HG02610 (cell line): ENCODE measurements at regions not wholly inside any gene's neighbourhood (a gene's known extent, or its start where the extent isn't known, plus 50 kb on each side); places are given as distances from the start of the nearest gene placed in this dataset.
A peak's percentile ranks its signal among the peaks of the same experiment; 100 is the strongest.

ENCODE experiments used
- ATAC-seq: cut with Tn5 transposase; IDR thresholded peaks from one replicate; pipeline ENCODE4 v1.9.1; 2021; ENCODE audit warnings: mild to moderate bottlenecking, moderate library complexity; ENCODE audit not compliant: unreplicated experiment

DNA sequence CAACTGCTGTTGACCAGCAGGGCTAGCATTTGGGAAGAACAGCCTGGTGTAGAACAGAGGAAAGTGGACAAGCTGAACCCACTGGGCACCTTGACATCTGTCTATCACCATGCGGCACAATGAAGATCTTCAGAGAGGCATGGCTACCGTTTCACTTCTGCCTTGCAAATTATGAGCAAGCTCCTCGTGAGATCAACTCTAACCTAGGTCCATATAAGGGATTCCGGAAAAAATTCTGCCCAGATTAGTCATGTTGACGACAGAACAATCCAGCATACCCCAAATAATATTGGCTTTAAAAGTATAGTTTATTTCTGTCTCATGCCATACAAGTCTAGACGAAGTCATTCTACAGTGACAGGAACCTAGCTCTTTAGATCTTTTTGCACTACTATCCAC lies 91.6 kb upstream of the ATF7IP start:
- no peak for ATAC-seq

DNA sequence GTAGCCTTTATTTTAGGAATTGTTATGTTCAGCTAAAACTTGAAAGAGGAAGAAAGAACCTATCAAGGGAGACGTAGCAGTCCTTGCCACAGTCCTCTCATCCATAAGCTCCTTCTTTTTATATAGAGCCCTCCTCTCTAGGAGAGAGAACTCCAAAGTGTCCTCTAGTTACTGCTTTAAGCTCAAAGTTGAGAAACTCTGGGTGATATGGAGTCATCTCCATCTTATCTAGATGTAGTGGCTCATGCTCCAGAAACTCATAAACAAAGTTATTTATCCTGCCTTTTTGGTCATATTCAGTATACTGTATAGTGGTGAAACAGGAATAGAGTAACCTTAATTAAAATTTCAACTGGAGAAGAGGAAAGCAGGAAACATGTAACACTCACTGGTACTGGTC lies 90.4 kb upstream of the ATF7IP start:
- ATAC-seq, result no peak

DNA sequence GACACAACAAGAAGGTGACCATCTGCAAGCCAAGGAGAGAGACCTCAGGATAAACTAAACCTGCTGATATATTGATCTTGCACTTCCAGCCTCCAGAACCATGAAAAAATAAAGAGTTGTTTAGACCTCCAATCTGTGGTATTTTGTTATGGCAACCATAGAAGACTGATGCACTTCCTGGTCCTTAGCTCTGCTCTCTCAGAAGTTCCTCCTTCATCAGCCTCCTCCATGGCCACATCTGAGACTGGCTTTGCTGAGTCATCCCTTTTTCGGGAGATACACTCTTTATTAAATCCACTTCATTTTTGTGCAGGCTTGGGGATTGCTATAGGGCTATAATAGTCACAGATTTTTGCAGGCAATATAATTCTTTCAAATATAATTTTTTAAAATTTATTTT lies 89.6 kb upstream of the ATF7IP start:
- ATAC-seq, result no peak

DNA sequence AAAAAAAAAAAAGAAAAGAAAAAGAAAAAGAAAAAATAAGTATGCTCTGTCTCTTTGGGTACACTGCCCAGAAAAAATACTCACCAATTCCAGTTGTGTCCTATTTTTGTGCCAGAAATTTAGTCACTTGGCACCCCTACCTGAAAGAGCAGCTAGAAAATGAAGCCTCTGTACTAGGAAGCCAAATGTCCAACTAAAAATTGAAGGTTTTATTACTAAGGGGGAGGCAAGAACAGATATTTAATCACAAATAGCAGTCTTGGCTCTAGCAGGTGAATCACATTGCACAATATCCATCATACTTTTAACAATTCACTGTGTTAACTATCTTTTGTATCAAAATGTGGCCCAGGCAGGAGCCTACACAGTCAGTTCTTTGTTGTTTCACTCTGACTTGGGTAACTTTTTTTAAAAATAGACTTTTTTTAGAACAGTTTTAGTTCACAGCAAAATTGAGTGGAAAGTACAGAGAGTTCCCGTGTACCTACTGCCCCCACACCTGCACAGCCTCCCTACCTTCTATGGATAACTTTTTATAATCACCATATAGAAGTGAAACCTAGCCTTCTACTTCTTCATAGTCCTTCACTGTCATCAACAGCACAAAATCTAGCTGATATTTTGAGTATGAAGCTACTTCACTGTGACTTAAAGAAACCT lies 87.1 kb upstream of the ATF7IP start:
- peak; percentile 58 for ATAC-seq

DNA sequence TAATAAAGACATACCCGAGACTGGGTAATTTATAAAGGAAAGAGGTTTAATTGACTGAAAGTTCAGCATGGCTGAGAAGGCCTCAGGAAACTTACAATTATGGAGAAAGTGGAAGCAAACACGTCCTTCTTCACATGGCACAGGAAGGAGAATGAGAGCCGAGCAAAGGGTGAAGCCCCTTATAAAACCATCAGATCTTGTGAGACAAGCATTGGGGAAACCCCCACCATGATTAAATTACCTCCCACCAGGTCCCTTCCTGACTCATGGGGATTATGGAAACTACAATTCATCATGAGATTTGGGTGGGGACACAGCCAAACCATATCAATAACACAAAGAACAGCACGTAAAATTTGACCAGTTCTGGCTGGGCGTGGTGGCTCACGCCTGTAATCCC lies 85.6 kb upstream of the ATF7IP start:
- ATAC-seq, result no peak

DNA sequence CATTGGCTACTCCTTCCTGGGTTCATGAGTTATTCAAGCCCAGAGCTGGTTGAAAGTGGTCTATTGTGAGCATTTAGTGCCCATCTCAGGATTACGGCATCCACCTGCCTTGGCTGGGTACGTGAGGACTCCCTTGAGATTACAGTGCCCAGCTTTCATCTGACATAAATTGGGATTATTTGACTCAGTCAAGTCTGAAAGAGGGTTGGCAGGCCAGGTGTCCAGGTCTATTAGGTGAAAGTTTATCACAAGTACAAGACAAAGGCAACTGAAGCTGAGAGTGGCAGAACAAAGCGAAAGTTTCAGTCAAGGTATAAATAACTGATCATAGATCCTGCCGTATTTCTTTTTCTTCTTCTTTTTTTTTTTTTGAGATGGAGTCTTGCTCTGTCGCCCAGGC lies 84.6 kb upstream of the ATF7IP start:
- no peak for ATAC-seq

DNA sequence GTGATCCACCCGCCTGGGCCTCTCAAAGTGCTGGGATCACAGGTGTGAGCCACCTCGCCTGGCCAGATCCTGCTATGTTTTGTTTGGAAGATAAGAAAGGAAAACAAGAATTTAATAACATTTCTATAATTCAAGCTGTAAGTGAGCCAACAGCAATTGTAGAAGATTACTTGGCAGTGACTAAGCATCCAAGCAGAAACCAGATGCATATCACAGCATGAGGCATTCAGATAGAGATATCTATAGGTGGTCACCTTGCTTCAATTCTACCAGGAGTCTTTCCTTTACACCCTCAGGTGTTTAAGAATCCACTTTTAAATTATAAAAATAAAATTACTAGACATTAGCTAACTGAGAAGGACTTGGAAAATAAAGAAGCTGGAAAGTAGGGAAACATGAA lies 83.9 kb upstream of the ATF7IP start:
- no peak for ATAC-seq

DNA sequence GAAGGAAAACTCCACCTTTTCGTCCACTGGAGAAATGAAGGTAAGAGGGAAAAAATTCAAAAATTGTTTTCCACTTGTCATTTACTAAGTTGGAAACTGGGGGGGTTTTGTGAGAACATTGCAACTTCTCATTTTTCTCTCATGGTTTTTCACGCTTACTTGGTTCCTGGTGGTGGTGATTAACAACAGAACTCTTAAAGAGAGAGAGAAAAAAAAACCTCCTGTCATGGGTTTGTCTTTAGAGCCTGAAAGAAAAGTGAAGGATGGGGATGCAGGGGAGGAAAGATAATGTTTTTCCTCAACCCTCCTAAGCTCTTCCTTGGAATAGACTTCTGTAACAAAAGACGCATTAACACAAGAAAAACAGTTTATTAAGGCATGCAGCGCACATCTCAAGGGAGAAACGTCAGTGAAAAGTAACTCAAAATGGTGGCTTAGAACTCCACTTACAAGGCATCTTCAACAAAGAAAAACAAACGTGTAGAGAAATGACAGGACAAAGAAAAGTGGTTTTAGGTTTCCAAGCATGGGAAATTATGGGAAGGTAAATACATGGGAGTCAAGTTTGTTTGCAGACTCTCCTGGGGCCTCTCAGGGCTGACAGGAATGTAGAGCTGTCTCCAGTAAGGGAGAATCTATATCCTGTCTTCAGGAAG lies 81.9 kb upstream of the ATF7IP start:
- ATAC-seq, result peak; percentile 64

DNA sequence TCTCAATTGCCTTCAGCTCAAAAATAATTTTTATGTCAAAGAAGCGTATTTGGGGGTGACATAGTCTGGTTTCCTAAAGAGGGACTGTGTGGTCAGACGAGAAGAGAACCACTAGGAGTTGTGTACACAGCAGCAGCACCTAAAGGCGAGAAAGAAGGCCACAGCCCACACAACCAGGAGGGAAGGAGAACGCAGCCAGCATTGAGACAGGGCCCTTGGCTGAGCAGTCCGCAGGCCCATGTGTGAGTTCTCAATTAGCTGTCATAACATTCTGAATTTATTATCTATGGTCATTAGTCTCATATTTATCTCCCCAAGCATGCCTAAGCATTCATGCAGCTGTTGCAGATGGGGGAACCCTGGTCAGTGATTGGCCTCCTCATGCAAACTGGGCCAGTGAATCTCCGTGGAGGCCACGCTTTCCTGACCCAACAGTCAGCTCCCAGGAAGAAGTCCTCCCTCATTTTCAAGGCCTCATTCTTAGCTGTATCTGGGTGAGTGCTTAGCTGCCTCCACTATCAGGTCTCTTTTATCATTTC lies 81.2 kb upstream of the ATF7IP start:
- ATAC-seq, result peak; percentile 63

DNA sequence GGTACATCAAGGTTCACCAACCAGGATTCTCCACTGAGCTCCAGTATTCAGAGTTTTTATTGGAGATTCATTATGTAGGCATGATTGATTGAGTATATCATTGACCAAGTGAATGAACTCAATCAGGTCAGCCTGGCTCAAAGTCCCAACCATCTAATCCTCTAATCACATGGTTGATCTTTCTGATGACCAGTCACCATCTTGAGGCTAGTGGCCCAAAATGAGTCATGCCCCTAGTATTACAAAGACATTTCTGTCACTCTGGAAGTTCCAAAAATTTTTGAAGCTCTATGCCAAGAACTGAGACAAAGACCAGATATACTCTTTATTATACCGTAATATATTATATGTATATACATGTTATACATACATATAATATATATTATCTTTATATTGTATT lies 75.9 kb upstream of the ATF7IP start:
- no peak for ATAC-seq

DNA sequence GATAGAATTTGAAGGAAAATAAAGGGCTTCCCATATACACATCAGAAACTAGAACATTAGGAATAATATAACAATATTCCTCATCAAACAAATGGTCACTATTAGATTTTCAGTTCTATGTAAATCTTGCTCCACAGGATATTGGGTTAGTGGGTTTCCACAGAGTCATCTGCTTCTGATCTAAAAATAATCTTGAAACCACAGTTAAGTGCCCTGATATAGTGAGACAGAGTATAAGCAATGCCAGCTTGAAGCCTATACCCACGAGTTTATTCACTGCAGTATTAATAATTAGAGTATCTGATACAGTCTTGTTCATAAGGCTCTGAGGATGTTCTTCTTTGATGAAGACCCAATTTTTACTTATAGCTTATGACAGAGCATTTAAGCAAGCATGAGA lies 74.5 kb upstream of the ATF7IP start:
- ATAC-seq, result no peak

DNA sequence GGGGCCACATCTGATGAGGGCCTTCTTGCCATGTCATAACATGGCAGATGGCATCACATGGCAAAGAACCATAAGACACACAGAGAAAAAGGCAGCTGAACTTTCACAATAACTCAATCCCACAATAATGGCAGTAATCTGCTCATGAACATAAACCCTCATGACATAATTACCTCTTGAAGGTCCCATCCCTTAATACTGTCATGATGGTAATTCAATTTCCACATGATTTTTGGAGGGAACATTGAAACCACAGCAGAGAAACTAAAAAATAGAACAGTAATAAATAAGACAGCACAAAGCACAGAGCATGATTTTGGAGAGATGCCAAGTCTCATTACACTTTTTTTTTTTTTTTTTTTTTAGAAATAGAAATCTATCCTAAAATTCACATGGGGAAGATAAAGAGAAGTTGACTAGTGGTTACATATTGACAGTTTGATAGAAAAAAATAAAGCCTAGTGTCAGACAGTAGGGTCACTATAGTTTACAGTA lies 61.8 kb upstream of the ATF7IP start:
- no peak for ATAC-seq

DNA sequence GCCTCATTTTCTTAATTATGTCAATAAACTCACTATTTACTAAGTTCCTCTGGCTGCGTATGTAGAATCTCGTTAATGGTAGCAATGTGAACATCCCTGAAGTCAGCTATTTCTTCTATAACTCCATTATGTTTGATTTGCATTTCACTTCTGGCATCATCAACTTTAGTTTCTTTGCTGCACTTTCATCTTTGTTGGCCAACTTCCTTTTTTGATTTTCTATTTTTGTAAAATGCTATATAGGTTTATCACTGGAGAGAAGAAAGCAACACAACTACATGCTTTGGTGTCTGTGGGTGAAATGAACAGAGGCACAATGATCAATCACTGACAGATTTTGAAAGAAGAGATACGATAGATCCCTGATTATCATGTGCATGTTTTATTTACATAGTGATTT lies 58.5 kb upstream of the ATF7IP start:
- ATAC-seq, result no peak

DNA sequence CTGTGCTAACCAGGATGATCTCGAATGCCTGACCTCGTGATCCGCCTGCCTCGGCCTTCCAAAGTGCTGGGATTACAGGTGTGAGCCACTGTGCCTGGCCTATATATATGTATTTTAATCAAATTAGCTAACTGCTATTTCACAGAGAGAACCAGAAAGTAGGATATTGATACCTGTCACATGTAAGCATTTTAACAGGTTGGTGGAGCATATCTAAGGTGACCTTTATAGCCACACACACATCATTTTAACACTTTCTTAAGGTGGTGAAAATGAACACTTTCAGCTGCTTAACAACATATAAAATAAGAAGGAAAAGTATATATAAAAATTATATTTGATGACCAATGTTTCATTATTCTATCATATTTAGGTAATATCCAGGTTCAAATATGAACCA lies 57.0 kb upstream of the ATF7IP start:
- no peak for ATAC-seq

DNA sequence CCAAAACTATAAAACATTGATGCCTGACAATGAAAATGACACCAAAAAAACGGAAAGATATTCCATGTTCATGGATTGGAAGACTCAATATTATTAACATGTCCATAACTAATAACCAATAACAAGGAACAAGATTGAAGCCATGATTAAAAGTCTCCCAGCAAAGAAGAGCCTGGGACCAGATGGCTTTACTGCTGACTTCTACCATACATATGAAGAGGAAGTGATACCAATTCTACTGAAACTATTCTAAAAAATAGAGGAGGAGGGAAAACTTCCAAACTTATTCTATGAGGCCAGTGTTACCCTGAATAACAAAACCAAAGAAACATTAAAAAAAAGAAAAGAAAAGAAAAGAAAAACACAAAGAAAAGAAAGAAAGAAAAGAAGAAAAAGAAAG lies 54.6 kb upstream of the ATF7IP start:
- ATAC-seq, result no peak

DNA sequence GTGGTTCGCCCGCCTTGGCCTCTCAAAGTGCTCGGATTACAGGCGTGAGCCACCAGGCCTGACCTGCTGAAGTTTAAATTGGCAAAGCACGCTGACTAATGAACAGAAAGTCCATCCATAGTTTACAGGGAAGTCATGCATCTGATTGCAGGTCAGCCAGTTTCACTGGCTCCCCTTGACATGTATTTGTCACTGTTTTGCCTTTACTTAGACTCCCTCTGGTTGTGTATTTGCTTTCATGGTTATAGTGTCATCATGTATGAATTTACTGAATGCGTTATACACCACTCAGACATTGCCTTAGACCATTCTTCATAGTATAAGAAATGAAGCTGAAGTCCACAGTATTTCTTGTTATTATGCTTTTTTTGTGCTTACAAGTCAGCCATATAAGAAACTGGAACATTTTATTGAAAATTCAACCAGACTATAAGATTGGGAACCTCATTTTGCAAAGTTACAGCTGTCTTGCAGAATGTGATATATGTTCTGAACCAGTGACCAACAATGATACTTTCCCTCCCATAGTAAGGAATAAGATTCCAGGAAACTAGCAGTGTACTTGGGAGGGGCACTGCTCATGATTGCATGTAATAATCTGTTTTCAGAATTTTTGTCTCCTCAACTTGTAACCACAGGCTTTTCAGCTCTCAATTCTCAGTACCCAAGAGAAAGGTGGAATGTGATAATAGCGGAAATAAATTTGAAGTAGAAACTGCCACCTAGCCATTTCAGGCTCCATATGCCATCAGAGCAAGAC lies 51.9 kb upstream of the ATF7IP start:
- no peak for ATAC-seq

DNA sequence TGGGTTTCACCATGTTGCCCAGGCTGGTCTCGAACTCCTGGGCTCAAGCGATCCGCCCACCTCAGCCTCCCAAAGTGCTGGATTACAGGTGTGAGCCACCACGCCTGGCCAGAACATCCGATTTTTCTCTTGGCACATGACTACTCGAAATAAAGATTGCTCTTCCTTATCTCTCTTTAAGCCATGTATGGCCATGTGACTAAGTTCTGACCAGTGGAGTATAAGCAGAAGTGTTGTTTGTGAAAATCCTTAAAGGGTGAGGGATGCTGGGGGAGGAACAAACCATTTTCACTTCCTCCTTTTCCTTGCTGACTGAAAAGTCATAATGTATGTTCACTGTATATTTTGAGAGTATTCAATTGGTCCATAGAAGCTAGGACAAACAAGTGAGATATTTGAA lies 50.7 kb upstream of the ATF7IP start:
- ATAC-seq, result peak; percentile 33

DNA sequence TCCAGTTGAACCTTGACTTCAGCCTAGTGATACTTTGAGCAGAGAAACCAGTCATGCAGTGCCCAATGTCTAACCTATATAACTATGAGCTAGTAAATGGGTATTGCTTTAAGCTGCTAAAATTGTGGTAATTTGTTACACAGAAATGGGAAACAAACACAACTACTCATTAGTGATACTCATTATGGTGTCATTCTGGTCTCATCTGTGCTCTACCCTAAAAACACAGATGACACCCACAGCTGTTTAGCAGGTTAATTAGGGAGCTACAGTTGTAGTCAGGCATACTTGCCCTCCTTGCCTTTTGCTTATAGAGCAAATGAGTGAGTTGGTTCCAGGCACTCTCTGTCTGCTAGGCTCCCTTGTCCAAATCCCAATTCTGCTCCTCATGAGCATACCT lies 50.0 kb upstream of the ATF7IP start:
- ATAC-seq, result no peak
